Aorta (tissue), 5 donors: ENCODE measurements at regions not wholly inside any gene's neighbourhood (a gene's known extent, or its start where the extent isn't known, plus 50 kb on each side); places are given as distances from the start of the nearest gene placed in this dataset.

Experiments
- ATAC-seq: fragments of 200-7000 bp; cut with Tn5 transposase; one replicate; pipeline ENCODE4 v1.9.1; 2022; ENCODE audit warnings: moderate library complexity; ENCODE audit not compliant: low FRiP score
- DNase-seq, 2 donors: peaks; one replicate each; pipeline ENCODE4 v3.0.0-alpha.2; 2020
- H3K27ac ChIP-seq, 2 donors: one replicate each; pipeline ENCODE4 v1.5.1; 2013; ENCODE audit warnings: low read length in 2 of 2, mild to moderate bottlenecking in 2 of 2, moderate library complexity in 2 of 2, control low read depth in 1 of 2, inconsistent platforms in 1 of 2, low read depth in 1 of 2
- H3K27me3 ChIP-seq, 2 donors: one replicate each; pipeline ENCODE4 v1.6.1; 2013; ENCODE audit warnings: control low read depth in 1 of 2, low read length in 1 of 2, mild to moderate bottlenecking in 1 of 2, moderate library complexity in 1 of 2; ENCODE audit not compliant: insufficient read depth in 2 of 2, control insufficient read depth in 1 of 2
- H3K36me3 ChIP-seq, 2 donors: one replicate each; pipeline ENCODE4 v1.6.1; 2013; ENCODE audit warnings: control low read depth in 1 of 2, low read length in 1 of 2, mild to moderate bottlenecking in 1 of 2; ENCODE audit not compliant: insufficient read depth in 2 of 2, control insufficient read depth in 1 of 2
- H3K4me1 ChIP-seq, 2 donors: one replicate each; pipeline ENCODE4 v1.6.1; 2013; ENCODE audit warnings: low read length in 2 of 2, control low read depth in 1 of 2, mild to moderate bottlenecking in 1 of 2, moderate library complexity in 1 of 2; ENCODE audit not compliant: insufficient read depth in 2 of 2, control insufficient read depth in 1 of 2
- H3K4me3 ChIP-seq, 2 donors: one replicate each; pipeline ENCODE4 v1.5.1; 2013; ENCODE audit warnings: low read length in 2 of 2, control low read depth in 1 of 2, mild to moderate bottlenecking in 1 of 2
- H3K9me3 ChIP-seq: one replicate; pipeline ENCODE4 v1.6.1; 2013; ENCODE audit warnings: mild to moderate bottlenecking, low read length; ENCODE audit not compliant: control insufficient read depth
- WGBS, 2 donors: extraction: QIAGEN DNeasy Blood & Tissue Kit; methylation state at CpG; one replicate each; pipeline ENCODE4 v1.1.7; 2013; 5-methylcytosine and 5-hydroxymethylcytosine counted together
- intact Hi-C, 2 donors: fragments of 100-400 bp; cut with DNase I; formaldehyde crosslinking; loops; one replicate each; pipeline versions ENCODE4 v1.14.2 to v1.15.0; 2022
- donor health status: healthy with polysubstance abuse.
- donor health status: Bipolar disorder and iron deficiency.
- donor health status: DM: no; HTN: no; CAD: no.
- donor health status: DM: no; HTN: no; CAD: no.
- donor health status: DM: yes; HTN: yes; CAD: no.

GRCh38 chr9:81183761-81184160 lies 505.6 kb downstream of the TLE1 start:
- H3K4me1 ChIP-seq, result no peaks in the 10 kb centered on the region
- DNase-seq (no peak), ATAC-seq (no peak)
- intact Hi-C loops, result no loop called here
- H3K36me3 ChIP-seq, result no peaks in the 10 kb centered on the region
- H3K9me3 ChIP-seq, result no peaks in the 10 kb centered on the region
- H3K27me3 ChIP-seq, result no peaks in the 10 kb centered on the region
- H3K27ac ChIP-seq, result no peak overlapping the region
- WGBS, 2 donors, result 6 to 9% methylated on average over 1 of the region's 1 CpG
- H3K4me3 ChIP-seq, result no peak overlapping the region

- H3K27me3 ChIP-seq, result no peaks in the 10 kb centered on the region
- H3K27ac ChIP-seq, result no peak overlapping the region
- H3K9me3 ChIP-seq, result no peaks in the 10 kb centered on the region
- 72 to 77% methylated on average over 1 of the region's 1 CpG for WGBS, 2 donors
- ATAC-seq, result no peak
- H3K4me3 ChIP-seq, result no peak overlapping the region
- H3K36me3 ChIP-seq, result no peaks in the 10 kb centered on the region
- intact Hi-C loops, result no loop called here
- no peaks in the 10 kb centered on the region for H3K4me1 ChIP-seq
- no peak for DNase-seq
Measured at GRCh38 chr9:81182431-81182830, 506.9 kb downstream of the TLE1 start.

GRCh38 chr9:81174023-81174422 lies 515.3 kb downstream of the TLE1 start:
- DNase-seq, result no peak
- Histone ChIP-seq H3K4me1 (no peaks in the 10 kb centered on the region), H3K27me3 (no peaks in the 10 kb centered on the region), H3K27ac (no peak overlapping the region), H3K9me3 (no peaks in the 10 kb centered on the region), H3K4me3 (no peak overlapping the region), H3K36me3 (no peaks in the 10 kb centered on the region)
- intact Hi-C loops, result no loop called here
- 86 to 88% methylated on average over 3 of the region's 3 CpGs for WGBS, 2 donors
- ATAC-seq, result no peak

GRCh38 chr9:81171689-81172088 lies 517.7 kb downstream of the TLE1 start:
- H3K4me1 ChIP-seq, result no peaks in the 10 kb centered on the region
- no peaks in the 10 kb centered on the region for H3K9me3 ChIP-seq
- ATAC-seq (no peak), DNase-seq (no peak)
- H3K27me3 ChIP-seq, result no peaks in the 10 kb centered on the region
- intact Hi-C loops, result no loop called here
- no peak overlapping the region for H3K27ac ChIP-seq
- no peaks in the 10 kb centered on the region for H3K36me3 ChIP-seq
- 77 to 80% methylated on average over 2 of the region's 2 CpGs for WGBS, 2 donors
- H3K4me3 ChIP-seq, result no peak overlapping the region

- H3K36me3 ChIP-seq, result no peaks in the 10 kb centered on the region
- H3K27ac ChIP-seq, result no peak overlapping the region
- H3K4me1 ChIP-seq, result no peaks in the 10 kb centered on the region
- no peaks in the 10 kb centered on the region for H3K9me3 ChIP-seq
- intact Hi-C loops, result no loop called here
- 87 to 90% methylated on average over 11 of the region's 11 CpGs for whole genome bisulfite sequencing, 2 donors
- DNase-seq (no peak), ATAC-seq (no peak)
- no peak overlapping the region for H3K4me3 ChIP-seq
- no peaks in the 10 kb centered on the region for H3K27me3 ChIP-seq
Measured at GRCh38 chr9:81162361-81162760, 527.0 kb downstream of the TLE1 start.

- H3K36me3 ChIP-seq, result no peaks in the 10 kb centered on the region
- ATAC-seq (no peak), DNase-seq (no peak)
- no peaks in the 10 kb centered on the region for H3K27me3 ChIP-seq
- no peaks in the 10 kb centered on the region for H3K4me1 ChIP-seq
- no peak overlapping the region for H3K4me3 ChIP-seq
- intact Hi-C loops, result no loop called here
- no peak overlapping the region for H3K27ac ChIP-seq
- peaks cover 3% of the 10 kb centered on the region for H3K9me3 ChIP-seq
Measured at GRCh38 chr9:81156381-81156780, 533.0 kb downstream of the TLE1 start.

GRCh38 chr9:81150016-81150625 lies 539.2 kb downstream of the TLE1 start:
- DNase-seq, result no peak
- ATAC-seq, result no peak
- peaks cover 5% of the 10 kb centered on the region for H3K9me3 ChIP-seq
- no peak overlapping the region for H3K27ac ChIP-seq
- H3K27me3 ChIP-seq, result no peaks in the 10 kb centered on the region
- 36 to 44% methylated on average over 2 of the region's 2 CpGs for WGBS, 2 donors
- no peaks in the 10 kb centered on the region for H3K36me3 ChIP-seq
- no peaks in the 10 kb centered on the region for H3K4me1 ChIP-seq
- H3K4me3 ChIP-seq, result no peak overlapping the region
- intact Hi-C loops, result no loop called here

GRCh38 chr9:81146684-81147337 lies 542.5 kb downstream of the TLE1 start:
- Histone ChIP-seq H3K27me3 (no peaks in the 10 kb centered on the region), H3K27ac (no peak overlapping the region), H3K36me3 (no peaks in the 10 kb centered on the region), H3K4me1 (no peaks in the 10 kb centered on the region), H3K9me3 (peaks cover 2% of the 10 kb centered on the region), H3K4me3 (no peak overlapping the region)
- WGBS, 2 donors, result 90 to 92% methylated on average over 4 of the region's 4 CpGs
- no peak for ATAC-seq
- DNase-seq, result no peak
- intact Hi-C loops, result no loop called here

- intact Hi-C loops, result no loop called here
- WGBS, 2 donors, result 86% methylated on average over 3 of the region's 3 CpGs
- Histone ChIP-seq H3K27me3 (no peaks in the 10 kb centered on the region), H3K4me3 (no peak overlapping the region), H3K36me3 (no peaks in the 10 kb centered on the region), H3K27ac (no peak overlapping the region), H3K9me3 (peaks cover 2% of the 10 kb centered on the region), H3K4me1 (no peaks in the 10 kb centered on the region)
- DNase-seq (no peak), ATAC-seq (no peak)
Measured at GRCh38 chr9:81146241-81146640, 543.1 kb downstream of the TLE1 start.
